ENCODE measurements at regions not wholly inside any gene's neighbourhood (a gene's known extent, or its start where the extent isn't known, plus 50 kb on each side); places are given as distances from the start of the nearest gene placed in this dataset.

DNA sequence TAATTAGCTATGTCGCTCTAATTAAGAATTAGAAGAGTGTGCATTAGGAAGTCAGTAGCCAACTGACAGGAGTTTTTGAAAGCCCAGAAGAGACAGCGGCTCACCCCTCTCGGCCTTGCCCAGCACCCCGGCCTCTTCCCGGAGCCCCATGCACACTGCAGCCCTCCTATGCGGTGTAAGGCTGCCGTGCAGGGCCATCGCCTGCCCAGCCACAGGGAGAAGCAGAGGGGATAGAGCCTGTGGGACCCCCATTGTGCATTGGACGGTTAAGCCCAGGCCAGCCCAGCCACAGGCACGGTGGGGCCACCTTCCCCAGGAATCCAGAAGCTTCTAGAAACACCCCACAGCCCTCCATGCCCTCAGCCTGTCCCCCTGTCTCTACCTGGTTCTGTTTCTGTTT is 569.7 kb upstream of the MKI67 start:
- no peak for TF ChIP-seq EZH2 (IDR thresholded peaks at IDR 0.05; ENCODE audit: borderline replicate concordance, low read depth, low read length, severe bottlenecking)
- TF ChIP-seq, protein P1, sequence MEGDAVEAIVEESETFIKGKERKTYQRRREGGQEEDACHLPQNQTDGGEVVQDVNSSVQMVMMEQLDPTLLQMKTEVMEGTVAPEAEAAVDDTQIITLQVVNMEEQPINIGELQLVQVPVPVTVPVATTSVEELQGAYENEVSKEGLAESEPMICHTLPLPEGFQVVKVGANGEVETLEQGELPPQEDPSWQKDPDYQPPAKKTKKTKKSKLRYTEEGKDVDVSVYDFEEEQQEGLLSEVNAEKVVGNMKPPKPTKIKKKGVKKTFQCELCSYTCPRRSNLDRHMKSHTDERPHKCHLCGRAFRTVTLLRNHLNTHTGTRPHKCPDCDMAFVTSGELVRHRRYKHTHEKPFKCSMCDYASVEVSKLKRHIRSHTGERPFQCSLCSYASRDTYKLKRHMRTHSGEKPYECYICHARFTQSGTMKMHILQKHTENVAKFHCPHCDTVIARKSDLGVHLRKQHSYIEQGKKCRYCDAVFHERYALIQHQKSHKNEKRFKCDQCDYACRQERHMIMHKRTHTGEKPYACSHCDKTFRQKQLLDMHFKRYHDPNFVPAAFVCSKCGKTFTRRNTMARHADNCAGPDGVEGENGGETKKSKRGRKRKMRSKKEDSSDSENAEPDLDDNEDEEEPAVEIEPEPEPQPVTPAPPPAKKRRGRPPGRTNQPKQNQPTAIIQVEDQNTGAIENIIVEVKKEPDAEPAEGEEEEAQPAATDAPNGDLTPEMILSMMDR (IDR thresholded peaks at IDR 0.05; ENCODE audit: borderline replicate concordance, extremely low read depth, low read length, poor library complexity, severe bottlenecking) = no peak
